Pulmonary artery endothelial cell (primary cell): ENCODE measurements at regions not wholly inside any gene's neighbourhood (a gene's known extent, or its start where the extent isn't known, plus 50 kb on each side); places are given as distances from the start of the nearest gene placed in this dataset.
"Not testable (repeated sequence)": the region's sequence is repeated elsewhere in the genome, so short reads cannot be mapped to it uniquely, and the experiment has no call there.

ENCODE experiments used
- DNase-seq: peaks from one replicate; pipeline ENCODE4 v3.0.0-alpha.2; 2011; ENCODE audit warnings: low read depth, low spot score

DNA sequence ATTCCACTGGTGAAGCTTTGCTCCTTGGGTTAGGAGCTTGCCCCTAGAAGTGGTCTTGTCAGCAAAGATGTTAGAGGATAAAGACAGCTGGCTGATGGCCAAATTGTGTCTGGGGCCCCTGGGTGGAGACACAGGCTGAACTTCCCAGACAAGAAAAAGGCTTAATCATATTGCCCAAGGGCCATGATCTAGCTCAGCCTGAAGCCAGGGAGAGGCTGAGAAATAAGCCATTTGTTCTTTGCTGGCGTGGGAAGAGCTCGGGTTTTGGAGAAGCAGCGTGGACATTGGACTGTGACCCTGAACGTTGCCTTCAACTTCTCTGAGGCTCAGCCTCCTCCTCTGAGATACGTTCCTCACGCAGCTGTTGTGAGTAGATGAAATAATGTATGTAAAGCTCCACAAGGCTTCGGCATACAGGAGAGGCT is 153.0 kb downstream of the ZFP36L2 start:
- no peak for DNase-seq

DNA sequence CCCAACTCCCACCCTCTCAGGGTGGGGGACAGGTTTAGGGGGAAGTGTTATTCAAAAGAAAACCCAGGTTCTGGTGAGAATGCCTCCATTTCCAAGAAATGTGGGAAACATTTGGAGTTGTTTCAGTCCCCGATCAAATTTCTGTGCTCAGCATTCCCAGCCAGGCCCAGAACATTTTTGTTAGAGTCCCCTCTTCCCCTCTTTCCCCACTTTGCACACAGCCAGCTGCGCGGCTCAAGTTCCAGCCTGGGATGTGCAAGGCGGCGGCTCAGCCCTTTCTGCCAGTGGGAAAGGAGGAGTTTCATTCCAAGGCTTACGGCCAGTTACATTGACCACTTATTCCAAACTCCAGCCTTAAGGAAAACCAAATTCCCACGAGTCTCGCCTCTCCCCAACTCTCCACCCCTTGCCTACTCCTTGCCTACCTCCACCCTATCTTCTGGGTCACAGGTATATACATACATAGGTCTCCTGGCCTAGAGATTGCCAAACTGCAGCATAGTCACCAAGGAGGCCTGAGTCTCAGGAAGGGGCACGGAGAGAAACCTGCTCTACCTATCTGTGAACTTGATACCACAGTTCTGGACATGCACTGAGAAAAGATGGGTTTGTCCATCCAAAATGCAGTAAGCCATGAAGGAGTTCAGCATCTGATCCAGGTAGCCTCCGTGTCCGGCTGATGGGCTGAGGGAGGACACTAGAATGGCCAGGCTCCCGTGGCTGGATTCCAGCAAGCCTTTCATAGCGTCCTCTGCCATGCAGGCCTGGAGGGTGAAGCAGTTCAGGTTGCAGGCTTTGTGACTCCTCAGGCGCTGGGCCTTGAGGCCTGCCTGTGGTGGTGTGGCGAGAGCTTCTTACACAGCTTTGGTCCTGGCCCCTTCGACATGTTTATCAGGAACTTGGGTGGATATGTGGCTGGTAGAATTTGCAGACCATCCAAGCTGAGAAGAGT is 154.5 kb downstream of the ZFP36L2 start:
- DNase-seq, result no peak

DNA sequence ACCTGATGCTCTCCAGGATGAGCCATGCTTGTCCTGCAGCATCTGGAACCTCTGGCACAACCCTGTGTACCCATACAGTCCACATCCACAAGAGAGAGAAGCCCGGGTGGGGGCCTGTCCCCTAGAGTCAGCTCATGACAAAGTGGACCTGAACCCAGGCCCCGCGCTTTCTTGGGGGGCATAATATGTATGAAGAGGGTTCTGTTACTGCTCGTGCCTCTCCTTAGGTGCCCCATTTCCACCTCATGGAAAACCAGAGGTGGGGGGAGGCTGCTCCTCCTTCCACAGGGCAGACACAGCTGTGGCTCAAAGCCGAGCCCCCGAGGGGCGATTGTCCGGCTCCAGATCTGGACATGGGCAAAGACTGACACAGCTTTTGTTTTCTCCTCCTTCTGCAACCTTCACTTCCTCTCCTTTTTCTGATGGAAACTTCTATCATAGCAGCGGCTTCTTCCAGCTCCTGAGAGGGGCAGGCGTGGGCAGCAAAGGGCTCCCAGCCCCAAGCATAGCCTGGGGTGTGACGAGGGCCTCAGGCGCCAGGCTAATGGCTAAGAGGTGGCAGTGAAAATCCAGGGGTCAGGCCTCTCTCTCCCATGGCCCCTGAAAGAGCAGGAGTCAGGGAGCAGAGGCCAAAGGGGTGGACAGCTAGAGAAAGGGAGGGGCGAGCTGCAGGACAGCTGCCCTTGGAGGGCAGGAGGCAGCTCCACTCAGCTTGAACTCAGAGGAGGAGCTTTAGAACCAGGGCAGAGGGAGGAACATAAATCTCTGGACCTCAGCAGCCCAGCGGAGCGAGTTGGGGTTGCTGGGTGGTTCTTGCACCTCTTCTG is 155.5 kb downstream of the ZFP36L2 start:
- no peak for DNase-seq

DNA sequence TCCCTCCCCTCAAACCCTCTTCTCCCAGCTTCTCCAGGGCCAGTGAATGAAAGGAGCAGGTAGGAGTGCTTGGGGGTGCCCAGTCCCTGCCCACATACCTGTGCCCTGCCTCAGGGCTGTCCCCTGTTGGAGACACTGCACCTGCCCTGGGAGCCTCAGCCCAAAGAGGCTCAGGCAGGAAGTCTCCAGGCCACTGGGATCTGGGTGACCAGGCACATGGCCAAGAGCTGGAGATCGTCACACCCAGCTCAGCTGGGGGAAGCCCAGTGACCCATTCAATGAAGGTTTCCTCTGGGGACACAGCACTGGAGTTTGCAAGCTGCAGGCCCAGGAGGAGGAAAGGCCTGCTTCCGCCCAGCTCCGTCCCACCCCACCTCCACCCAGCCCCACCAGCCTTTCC is 156.4 kb downstream of the ZFP36L2 start:
- no peak for DNase-seq

DNA sequence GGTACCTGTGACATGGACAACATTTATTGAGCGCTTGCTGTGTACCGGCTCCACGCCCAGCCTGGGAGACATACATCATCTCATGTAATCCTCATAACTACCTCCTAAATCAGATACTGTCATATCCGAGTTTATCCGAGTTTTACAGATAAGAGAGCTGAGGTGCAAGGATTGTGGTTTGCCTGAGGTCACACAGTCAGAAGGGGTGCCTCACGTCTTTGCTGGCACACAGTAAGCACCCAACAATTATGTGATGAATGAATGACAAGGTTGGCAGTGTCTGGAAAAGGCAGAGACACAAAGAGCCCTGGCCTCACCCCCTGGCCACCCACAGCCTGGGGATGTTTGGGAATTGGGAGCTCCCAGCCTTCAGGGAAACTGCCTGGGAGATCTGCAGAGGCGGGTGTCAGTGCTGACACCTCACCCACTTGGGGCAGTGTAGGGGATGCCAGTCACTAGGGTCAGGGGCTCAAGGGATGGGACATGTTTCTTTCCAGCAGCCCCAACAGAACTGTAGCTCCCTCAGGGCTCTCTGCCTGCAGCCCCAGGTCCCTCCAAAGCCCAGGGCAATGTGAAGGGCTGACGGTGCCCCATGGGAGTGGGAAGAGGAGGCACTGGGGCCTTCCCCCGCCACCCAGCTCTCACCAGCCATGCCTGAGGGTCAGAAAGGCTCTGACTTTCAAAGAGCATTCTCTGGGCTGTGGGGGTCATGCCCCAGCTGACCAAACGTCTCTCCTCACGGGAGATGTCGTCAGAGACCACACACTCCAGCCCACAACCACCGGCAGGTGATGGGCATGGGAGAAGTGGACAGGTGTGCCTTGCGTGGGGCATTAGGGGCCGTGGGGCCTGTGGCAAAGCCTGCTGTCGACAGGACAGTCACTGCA is 157.5 kb downstream of the ZFP36L2 start:
- no peak for DNase-seq

DNA sequence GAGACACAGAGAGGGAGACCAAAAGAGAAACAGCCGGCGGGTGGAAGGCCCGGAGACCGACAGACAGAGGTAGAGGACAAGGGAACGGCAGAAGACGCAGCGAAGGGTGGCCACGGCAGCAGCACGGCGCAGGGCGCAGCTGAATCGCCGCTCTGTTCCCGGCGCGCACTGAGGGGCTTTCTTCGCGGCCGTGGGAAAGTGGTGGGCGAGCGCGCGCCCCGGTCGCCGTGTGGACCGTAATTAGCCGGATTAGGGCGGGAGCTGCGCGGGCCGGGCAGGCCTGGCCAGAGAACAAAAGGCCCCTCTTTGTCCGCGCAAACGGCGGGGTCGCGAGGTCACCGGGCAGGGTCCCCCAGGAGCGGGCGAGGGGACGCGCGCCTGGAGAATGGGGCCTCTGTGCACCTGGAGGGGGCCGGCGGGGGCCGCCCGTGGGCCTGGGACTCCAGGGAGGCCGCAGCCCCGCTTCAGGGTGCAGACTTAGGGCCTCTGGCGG is 158.3 kb downstream of the ZFP36L2 start:
- DNase-seq, result no peak

DNA sequence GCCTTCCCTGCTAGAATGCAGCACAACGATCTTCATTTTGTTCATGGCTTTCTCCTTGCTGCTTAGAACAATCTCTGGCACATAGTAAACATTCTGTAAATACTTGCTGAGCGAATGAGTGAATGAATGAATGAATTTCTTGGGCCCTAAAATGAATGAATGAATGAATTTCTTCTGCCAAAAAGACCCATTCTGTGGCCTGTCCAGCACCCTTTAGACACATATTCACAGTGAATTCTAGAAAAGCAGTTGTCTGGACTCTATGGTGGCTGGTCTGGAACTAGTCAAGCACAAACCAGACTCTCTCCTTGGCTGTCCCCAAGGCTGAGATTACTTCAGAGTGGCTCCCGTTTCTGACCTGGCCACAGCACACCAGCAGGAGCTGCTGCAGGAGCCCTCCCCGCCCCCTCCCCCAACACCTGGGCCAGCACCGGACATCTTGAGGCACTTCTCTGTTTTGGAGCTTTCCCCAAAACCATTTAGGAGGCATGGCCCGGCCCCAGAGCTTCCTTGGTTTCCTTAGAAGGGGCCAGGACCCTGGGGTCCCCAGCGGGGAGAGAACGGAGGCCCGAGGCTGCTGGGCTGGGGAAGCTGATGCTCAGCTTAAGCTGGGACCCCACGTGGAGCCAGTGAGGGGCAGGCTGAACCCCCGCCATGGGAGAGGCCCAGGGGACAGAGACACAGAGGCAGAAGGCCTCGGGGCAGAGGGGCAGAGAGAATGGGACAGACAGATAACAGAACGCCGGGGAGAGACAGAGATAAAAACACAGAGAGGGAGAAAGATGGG is 159.0 kb downstream of the ZFP36L2 start:
- DNase-seq, result no peak

DNA sequence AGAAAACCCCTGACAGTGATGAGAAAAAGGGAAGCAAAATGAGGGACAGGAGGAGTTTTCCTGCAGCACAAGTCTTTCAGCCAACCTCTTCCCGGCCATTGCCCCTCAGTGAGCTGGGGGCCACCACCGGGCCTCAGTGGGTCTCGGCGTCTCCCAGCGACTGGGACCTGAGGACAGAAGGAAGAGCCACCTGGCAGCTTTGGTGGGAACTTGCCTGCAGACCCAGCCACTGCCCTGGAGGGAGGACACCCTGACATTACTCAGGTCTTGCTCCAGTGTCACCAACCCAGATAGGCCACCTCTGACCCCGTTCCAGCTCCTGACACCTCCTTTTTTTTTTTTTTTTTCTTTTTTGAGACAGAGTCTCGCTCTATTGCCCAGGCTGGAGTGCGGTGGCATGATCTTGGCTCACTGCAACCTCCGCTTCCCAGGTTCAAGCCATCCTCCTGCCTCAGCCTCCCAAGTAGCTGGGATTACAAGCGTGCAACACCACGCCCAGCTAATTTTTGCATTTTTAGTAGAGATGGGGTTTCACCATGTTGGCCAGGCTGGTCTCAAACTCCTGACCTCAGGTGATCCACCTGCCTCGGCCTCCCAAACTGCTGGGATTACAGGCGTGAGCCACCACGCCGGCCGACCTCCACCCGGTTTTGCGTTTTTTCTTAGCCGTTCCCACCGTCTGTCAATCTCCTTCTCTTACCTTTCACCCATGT is 159.7 kb downstream of the ZFP36L2 start:
- not testable (repeated sequence) for DNase-seq

DNA sequence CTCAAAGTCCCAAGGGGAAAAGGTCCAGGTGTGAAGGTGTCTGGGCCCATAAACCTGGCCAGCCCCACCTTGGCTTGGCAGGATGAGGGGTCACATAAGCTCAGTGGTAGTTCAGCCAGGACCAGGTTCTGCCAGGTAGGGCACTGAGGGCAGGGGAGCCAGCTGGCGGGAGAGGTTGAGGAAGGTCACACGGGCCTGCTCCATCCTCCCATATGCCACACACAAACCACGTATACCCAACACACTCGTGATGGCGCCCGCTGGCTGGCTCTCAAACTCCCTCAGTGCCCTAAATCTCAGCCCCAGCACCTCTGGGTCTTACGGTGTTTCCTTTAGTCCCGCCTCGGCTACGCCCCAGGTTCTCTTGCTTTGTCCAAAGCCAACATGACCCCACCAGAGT is 160.5 kb downstream of the ZFP36L2 start:
- no peak for DNase-seq

DNA sequence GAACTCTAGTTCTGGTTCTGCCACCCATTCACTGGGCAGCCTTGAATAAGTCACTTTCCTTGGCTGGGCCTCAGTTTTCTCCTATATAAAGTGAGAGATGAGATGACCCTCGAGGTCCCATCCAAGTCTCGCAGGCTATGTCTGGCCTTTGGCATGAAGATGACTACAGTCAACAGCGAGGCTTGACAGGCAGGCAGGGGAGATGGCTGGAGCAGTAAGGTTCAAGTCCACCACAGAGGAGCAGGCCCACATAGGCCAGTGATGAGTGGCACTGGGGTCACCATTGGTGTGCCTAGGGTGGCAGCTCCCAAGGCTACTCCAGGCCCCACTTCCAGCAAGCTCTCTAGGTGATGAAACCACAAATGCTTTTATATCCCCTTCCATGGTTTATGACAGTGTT is 161.4 kb downstream of the ZFP36L2 start:
- DNase-seq, result no peak

DNA sequence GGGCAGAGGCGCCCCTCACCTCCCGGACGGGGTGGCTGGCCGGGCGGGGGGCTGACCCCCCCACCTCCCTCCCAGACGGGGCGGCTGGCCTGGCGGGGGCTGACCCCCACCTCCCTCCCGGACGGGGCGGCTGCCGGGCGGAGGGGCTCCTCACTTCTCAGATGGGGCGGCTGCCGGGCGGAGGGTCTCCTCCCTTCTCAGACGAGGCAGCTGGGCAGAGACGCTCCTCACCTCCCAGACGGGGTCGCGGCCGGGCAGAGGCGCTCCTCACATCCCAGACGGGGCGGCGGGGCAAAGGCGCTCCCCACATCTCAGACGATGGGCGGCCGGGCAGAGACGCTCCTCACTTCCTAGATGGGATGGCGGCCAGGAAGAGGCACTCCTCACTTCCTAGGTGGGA is 163.3 kb downstream of the ZFP36L2 start:
- DNase-seq, result not testable (repeated sequence)

DNA sequence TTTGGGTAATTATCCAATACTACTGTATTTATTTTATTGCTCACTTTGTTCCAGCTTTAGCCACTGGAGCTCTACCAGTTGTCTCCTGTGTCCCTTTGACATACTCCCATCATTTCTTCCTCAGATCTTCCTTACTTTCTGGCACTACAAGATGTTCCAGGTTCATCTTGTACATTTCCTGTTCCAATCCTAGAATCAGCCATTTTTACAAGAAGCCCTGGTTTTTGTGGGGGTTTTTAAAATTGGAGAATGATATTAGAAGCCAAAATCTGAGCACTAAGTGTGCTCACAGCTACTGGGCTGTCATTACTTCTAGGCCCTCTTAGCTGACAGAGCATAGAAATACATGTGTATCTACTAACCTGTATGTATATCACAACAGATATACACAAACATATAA is 164.3 kb downstream of the ZFP36L2 start:
- DNase-seq, result no peak

DNA sequence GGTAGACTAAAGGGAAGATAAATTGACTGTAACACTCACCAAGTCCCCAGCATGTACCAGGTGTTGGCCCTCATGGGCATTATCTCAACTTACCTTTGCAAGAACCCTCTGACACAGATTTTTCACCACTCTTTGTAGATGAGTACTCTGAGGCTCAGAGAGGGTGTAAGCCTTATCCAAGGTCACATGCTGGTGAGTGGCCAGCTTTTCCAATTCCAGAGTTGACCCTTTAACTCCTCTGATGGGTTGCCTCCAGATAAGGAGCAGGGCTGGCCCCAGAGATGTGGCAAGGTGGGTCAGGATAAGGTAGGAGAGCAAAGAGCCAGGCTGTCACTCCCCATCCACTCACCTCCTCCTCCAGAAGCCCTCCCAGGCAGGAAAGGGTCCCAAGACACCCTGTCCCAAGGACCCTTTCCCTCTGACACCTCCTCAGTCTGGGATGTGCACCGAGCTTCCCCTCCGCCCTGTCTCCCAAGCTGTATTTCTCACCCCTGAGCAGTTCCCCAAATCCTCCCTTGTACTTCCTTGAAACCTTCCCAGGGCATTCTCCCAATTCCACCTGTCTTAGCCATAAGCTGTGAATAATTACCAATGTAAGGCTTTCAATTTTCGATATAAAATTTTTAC is 165.9 kb downstream of the ZFP36L2 start:
- no peak for DNase-seq

DNA sequence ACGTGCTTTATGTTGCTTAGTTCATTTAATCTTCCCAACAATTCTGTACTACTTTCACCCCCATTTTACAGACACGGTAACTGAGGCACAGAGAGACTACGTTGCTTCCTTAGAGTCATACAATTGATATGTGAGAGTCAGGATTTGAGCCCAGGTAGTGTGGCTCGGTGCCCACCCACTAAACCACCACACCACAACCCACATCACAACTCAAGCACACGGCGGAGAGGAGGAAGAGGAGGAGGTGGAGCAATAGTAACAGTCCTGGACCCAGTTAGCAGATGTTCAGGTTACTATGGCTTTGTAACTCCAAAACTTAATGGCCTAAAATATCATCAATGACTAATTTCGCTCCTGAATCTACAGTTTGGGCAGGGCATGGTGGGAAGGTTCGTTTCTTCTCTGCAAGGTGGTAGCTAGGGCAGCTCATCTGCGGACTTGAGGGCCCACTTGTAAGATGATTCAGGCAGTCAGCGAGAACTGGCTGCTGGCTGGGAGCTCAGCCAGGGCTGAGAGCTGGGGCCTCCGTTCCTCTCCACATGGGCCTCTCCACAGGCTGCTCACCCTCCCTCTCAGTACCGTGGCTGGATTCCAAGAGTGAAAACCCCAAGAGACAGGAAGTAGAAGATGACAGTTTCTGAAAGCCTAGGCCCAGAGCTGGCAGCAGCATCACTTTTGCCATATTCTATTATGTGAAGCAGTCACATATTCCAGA is 167.1 kb downstream of the ZFP36L2 start:
- DNase-seq, result peak; percentile 67

DNA sequence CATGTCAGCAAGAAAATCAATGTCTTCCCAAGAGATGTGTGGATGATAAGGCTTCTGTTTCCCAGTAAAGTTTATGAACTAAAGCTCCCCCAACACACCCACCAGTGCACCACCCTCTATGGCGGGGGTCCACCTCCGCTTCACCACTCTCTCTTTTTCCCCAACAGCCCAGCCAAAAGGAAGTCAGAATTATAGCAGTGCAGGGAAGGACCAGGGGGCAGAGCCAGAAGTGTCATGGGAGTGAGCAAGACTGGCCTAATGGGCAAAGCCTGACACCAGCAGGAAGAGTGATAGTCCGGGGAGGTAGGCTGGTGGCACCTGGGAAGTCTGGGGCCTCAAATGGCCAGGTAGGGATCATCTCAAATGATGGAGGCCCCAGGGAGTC is 167.7 kb downstream of the ZFP36L2 start:
- DNase-seq, result no peak

DNA sequence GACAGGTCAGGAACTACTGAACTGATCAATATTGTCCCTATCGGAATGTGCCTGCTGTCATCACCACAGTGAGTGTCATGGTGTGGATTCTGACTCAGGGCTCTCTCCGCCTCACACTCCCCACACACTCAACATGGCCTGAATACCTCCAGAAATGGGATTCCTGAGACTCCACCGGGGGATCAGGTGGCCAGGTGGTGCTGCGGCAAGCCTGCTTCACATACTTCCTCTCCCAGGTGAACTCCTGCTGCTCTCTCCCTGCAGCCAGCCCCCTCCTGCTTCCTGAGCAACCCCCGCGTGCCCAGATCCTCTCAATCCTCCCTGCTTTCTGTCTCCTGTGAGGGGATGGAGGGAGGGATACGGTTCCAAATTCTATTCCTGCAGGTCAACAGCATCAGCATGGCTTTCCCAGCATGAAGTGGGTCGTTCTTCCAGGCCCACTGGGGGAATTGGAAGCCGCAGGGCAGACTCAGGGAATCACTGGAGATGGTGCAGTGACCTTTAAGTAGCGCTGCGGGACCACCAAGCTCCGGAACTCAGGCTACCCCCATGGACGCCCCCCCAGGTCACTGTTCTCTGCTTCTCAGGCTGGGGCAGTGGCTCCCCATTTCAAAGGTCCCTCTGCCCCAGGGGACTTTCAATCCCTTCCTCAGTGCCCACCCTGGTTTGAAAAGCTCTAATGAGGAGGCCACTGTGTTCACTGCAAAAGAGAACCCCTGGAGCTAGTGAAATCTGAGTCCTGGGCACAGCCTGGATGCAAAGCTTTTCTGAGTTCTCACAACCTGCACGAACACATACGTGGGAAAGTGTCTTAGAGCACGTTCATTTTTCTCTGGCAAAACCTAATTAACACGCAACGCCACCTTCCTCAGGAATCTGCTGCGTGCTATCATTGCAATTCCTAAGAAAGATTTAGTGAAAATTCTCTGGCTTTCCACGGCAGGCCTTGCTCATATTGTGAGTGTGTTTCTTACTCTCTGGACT is 168.4 kb downstream of the ZFP36L2 start:
- no peak for DNase-seq

DNA sequence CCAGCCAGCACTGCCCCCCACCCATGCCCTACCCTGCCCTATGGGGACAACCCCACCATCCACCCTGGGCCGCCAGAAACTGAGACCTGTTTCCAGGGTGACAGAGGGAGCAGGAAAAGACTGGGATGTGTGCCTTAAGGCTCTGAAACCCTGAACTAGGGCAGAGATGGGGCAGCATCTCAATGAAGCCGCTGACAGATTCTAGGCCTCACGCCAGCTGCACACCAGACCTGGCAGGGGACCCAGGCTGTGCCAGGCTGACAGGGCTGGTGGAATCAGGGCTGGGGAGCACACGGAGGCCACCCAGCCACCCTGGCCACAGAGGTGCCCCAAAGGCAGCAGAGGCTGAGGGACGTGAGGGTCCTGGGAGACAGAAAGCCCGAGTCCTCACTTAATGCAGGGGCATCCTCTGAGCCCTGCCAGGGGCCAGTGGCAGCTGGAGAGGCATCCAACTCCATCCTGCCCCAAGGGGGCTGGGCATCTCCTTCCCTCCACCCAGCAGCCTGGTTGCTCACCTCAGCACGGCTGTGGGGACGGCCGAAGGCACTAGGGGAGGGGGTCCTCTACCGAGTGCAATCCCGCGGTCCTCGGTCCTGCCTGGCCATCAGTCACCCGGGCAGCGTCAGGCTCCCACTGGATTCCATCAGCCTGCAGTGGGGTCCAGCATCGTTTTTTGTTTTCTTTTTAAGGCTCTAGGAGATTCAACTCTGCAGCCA is 169.2 kb downstream of the ZFP36L2 start:
- no peak for DNase-seq
